SK-N-SH (cell line): ENCODE measurements at regions not wholly inside any gene's neighbourhood (a gene's known extent, or its start where the extent isn't known, plus 50 kb on each side); places are given as distances from the start of the nearest gene placed in this dataset.

Source experiments
- CTCF ChIA-PET: fragments of 300-600, 350-600 bp; formaldehyde crosslinking; extraction: SDS; loops from one replicate; lab custom pipeline; 2021; lab: Yijun Ruan, JAX
- POLR2A ChIA-PET: fragments of 350-600 bp; sonication (Branson Sonifier 250); formaldehyde crosslinking; extraction: SDS; loops from one replicate; lab custom pipeline; 2020; ENCODE audit warnings: antibody characterized with exemption, inconsistent platforms; lab: Yijun Ruan, JAX
- DNase-seq: peaks from one replicate; pipeline ENCODE4 v3.0.0; 2012
- H2AFZ ChIP-seq: fragments of 200-600 bp; sonication (generic); 2 replicates; pipeline ENCODE4 v1.8.1; 2016; ENCODE audit warnings: antibody characterized with exemption, mild to moderate bottlenecking, low read depth
- H3F3A ChIP-seq: fragments of 200-600 bp; sonication (generic); replicated peaks from 2 replicates; pipeline ENCODE3; 2016; ENCODE audit warnings: antibody characterized with exemption, mild to moderate bottlenecking; ENCODE audit not compliant: insufficient read depth
- H3K27ac ChIP-seq, 2 experiments: fragments of 200-500 bp in 1 of 2; fragments of 200-600 bp in 1 of 2; sonication (Bioruptor generic) in 1 of 2; sonication (generic), shearing (Covaris generic) in 1 of 2; 2 replicates each; pipeline versions ENCODE4 v1.5.1 to v1.6.1; 2014 to 2016; ENCODE audit warnings: low read depth in 2 of 2, inconsistent platforms in 1 of 2, low read length in 1 of 2, mild to moderate bottlenecking in 1 of 2, mixed read lengths in 1 of 2
- H3K27me3 ChIP-seq: fragments of 200-600 bp; sonication (generic), shearing (Covaris generic); 2 replicates; pipeline ENCODE4 v1.6.1; 2016; ENCODE audit warnings: mixed run types; ENCODE audit not compliant: insufficient read depth
- H3K36me3 ChIP-seq, 2 experiments: fragments of 200-500 bp in 1 of 2; fragments of 200-600 bp in 1 of 2; sonication (Bioruptor generic) in 1 of 2; sonication (generic) in 1 of 2; replicated peaks in 1 of 2; 2 replicates each; pipeline versions ENCODE3 to v1.5.1; 2014 to 2016; ENCODE audit warnings: low read length in 1 of 2, mild to moderate bottlenecking in 1 of 2; ENCODE audit not compliant: insufficient read depth in 2 of 2, control insufficient read depth in 1 of 2
- H3K4me1 ChIP-seq, 2 experiments: fragments of 200-500 bp in 1 of 2; fragments of 200-600 bp in 1 of 2; sonication (Bioruptor generic) in 1 of 2; sonication (generic), shearing (Covaris generic) in 1 of 2; 2 replicates each; pipeline versions ENCODE4 v1.5.1 to v1.6.1; 2014 to 2016; ENCODE audit warnings: low read depth in 1 of 2, low read length in 1 of 2, mixed run types in 1 of 2; ENCODE audit not compliant: insufficient read depth in 2 of 2, control insufficient read depth in 1 of 2
- H3K4me2 ChIP-seq: fragments of 200-600 bp; sonication (generic), shearing (Covaris generic); 2 replicates; pipeline ENCODE4 v1.6.1; 2017; ENCODE audit warnings: mixed run types
- H3K4me3 ChIP-seq, 2 experiments: fragments of 200-500 bp in 1 of 2; fragments of 200-600 bp in 1 of 2; sonication (Bioruptor generic) in 1 of 2; sonication (generic), shearing (Covaris generic) in 1 of 2; 2 replicates each; pipeline versions ENCODE4 v1.5.1 to v1.8.1; 2014 to 2016; ENCODE audit warnings: low read depth in 2 of 2, inconsistent platforms in 1 of 2, low read length in 1 of 2, mild to moderate bottlenecking in 1 of 2, mixed read lengths in 1 of 2, moderate library complexity in 1 of 2
- H3K79me2 ChIP-seq: fragments of 200-600 bp; sonication (generic); 2 replicates; pipeline ENCODE4 v1.8.1; 2017; ENCODE audit warnings: mild to moderate bottlenecking; ENCODE audit not compliant: insufficient read depth
- H3K9ac ChIP-seq: fragments of 200-600 bp; sonication (generic); 2 replicates; pipeline ENCODE4 v1.6.1; 2017; ENCODE audit warnings: mixed run types
- H3K9me2 ChIP-seq: fragments of 200-600 bp; sonication (generic); 2 replicates; pipeline ENCODE4 v1.6.1; 2017; ENCODE audit warnings: mixed run types
- H3K9me3 ChIP-seq: fragments of 200-600 bp; sonication (generic); 2 replicates; pipeline ENCODE4 v1.6.1; 2017; ENCODE audit warnings: mixed run types, mild to moderate bottlenecking, moderate library complexity
- H4K20me1 ChIP-seq: fragments of 200-600 bp; sonication (generic); 2 replicates; pipeline ENCODE4 v1.6.1; 2017; ENCODE audit warnings: mild to moderate bottlenecking, mixed run types; ENCODE audit not compliant: insufficient read depth
- FOXJ3 ChIP-seq: sonication (generic); formaldehyde crosslinking; IDR thresholded peaks from 2 replicates; pipeline ENCODE4 v1.5.1; 2020; ENCODE audit warnings: mild to moderate bottlenecking, missing genetic modification reagents
- FOXM1 ChIP-seq: IDR thresholded peaks from 2 replicates; pipeline ENCODE4 v1.4.0; 2012; ENCODE audit warnings: low read depth, mild to moderate bottlenecking
- GATA2 ChIP-seq: sonication (generic); formaldehyde crosslinking; IDR thresholded peaks from 2 replicates; pipeline ENCODE4 v1.5.0; 2020; ENCODE audit warnings: mild to moderate bottlenecking, missing genetic modification reagents
- IRF3 ChIP-seq: fragments of 150-350 bp; IDR thresholded peaks from 2 replicates; pipeline ENCODE4 v1.6.1; 2016; ENCODE audit warnings: mild to moderate bottlenecking, low read depth, low read length
- JUND ChIP-seq: IDR thresholded peaks from 2 replicates; pipeline ENCODE4 v1.4.0; 2012
- MAX ChIP-seq: IDR thresholded peaks from 2 replicates; pipeline ENCODE4 v1.4.0; 2012; ENCODE audit warnings: low read depth
- MXI1 ChIP-seq: IDR thresholded peaks from 2 replicates; pipeline ENCODE4 v1.6.1; 2012; ENCODE audit warnings: mild to moderate bottlenecking, low read depth, low read length, improper control_type of control experiment
- PBX3 ChIP-seq: IDR thresholded peaks from 2 replicates; pipeline ENCODE4; 2012
- POLR2AphosphoS5 ChIP-seq: IDR thresholded peaks from 2 replicates; pipeline ENCODE4 v1.6.1; 2012; ENCODE audit warnings: low read depth, low read length
- RCOR1 ChIP-seq: fragments of 150-350 bp; IDR thresholded peaks from 2 replicates; pipeline ENCODE4 v1.6.1; 2017; ENCODE audit warnings: antibody characterized with exemption, low read length
- RFX5 ChIP-seq: IDR thresholded peaks from 2 replicates; pipeline ENCODE4 v1.6.1; 2012; ENCODE audit warnings: mild to moderate bottlenecking, improper control_type of control experiment, low read length
- RXRA ChIP-seq: IDR thresholded peaks from 2 replicates; pipeline ENCODE4 v1.4.0; 2012; ENCODE audit warnings: low read depth, mild to moderate bottlenecking, borderline replicate concordance
- SIN3A ChIP-seq: IDR thresholded peaks from 2 replicates; pipeline ENCODE4 v1.6.1; 2012; ENCODE audit warnings: low read depth, mild to moderate bottlenecking, low read length, moderate library complexity, borderline replicate concordance
- SMC3 ChIP-seq: IDR thresholded peaks from 2 replicates; pipeline ENCODE4 v1.6.1; 2012; ENCODE audit warnings: low read depth, low read length, improper control_type of control experiment
- TAF1 ChIP-seq: IDR thresholded peaks from 2 replicates; pipeline ENCODE4 v1.6.1; 2012; ENCODE audit warnings: low read depth, mild to moderate bottlenecking, low read length, moderate library complexity, borderline replicate concordance
- TCF12 ChIP-seq: IDR thresholded peaks from 2 replicates; pipeline ENCODE4 v1.4.0; 2012
- TEAD4 ChIP-seq: IDR thresholded peaks from 2 replicates; pipeline ENCODE4 v1.4.0; 2012; ENCODE audit warnings: mild to moderate bottlenecking, borderline replicate concordance; ENCODE audit not compliant: insufficient read depth
- USF2 ChIP-seq: fragments of 150-350 bp; IDR thresholded peaks from 2 replicates; pipeline ENCODE4 v1.6.1; 2017; ENCODE audit warnings: antibody characterized with exemption, low read length, low read depth, borderline replicate concordance
- YY1 ChIP-seq: IDR thresholded peaks from 2 replicates; pipeline ENCODE4 v1.4.0; 2012; ENCODE audit warnings: low read depth, mild to moderate bottlenecking
- ZBTB33 ChIP-seq: IDR thresholded peaks from 2 replicates; pipeline ENCODE4 v1.4.0; 2012; ENCODE audit warnings: low read depth, borderline replicate concordance
- WGBS: methylation state at CpG from one replicate; pipeline ENCODE4 v1.1.6; 2017; ENCODE audit warnings: low lambda C conversion rate; 5-methylcytosine and 5-hydroxymethylcytosine counted together

DNA sequence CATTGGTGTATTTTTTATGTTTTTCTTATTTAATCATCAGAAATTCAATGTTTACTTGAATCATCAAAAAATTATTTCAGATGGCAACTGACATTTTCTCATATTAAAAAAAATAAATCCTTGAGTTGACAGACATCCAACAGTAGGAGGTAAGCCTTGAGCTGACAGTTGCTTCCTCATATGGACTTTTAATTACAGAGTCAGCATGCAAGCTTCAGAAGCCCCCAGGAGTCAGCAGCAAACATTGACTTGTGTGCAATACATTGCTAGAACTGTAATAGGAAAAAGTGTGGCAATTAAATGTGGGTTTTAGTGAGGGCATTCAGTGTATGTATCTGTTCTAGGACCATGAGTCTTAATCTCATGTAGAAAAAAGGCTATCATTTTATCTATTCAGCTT is 62.4 kb upstream of the TAS2R16 start (continued):
- no peak for TF ChIP-seq ZBTB33
- TF ChIP-seq TCF12: no peak
- TF ChIP-seq FOXM1: no peak
- no peak for TF ChIP-seq GATA2 (CRISPR knock-in tag)

DNA sequence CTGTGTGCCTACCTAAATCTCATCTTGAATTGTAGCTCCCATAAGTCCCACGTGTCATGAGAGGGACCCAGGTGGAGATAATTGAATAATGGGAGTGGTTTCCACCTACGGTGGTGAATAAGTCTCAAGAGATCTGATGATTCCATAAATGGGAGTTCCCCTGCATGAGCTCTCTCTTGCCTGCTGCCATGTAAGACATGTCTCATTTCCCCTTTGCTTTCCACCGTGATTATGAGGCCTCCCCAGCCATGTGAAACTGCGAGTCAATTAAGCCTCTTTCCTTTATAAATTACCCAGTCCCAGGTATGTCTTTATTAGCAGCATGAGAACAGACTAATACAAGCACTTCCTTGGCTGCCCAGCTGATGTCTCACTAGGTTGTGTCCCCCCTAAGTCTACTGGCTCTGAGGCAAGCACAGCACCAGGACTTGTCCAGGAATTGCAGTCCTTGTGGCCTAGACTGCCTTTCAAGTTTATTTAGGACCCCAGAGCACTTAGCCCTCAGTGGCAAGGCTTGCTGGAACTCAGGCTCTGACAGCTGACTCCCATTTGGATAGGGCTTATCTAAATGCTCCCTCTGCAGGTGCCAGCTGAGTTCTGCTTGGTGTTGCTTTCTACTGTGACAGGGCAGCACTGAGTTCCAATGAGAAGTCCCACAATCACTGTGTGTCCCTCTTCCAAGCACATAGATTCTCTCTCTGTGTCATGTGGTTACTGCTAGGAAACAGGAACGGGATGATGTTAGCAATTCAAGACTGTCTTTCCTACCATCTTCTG is 59.0 kb upstream of the TAS2R16 start:
- no peak overlapping the region for H3K27ac ChIP-seq
- POLR2A ChIA-PET: no interaction called here
- CTCF ChIA-PET: interaction anchor here (0.6 to 1.1 kb wide), 3 partner anchors 16 to 313 kb away, joined by 3 read pairs; no protein-coding TSS in a partner anchor

More for the DNA sequence above, 59.0 kb upstream of the TAS2R16 start:
- Histone ChIP-seq H3K9ac (no peak overlapping the region), H3K4me1 (no peaks in the 10 kb centered on the region), H2AFZ (no peak overlapping the region), H3K9me2 (no peaks in the 10 kb centered on the region), H3K36me3 (no peaks in the 10 kb centered on the region), H3K27me3 (no peaks in the 10 kb centered on the region), H4K20me1 (no peaks in the 10 kb centered on the region)
- 10% methylated on average over 5 of the region's 5 CpGs for WGBS
- TF ChIP-seq MAX: no peak
- TF ChIP-seq YY1: no peak
- no peak for TF ChIP-seq IRF3
- TF ChIP-seq SIN3A: no peak
- no peak for TF ChIP-seq JUND
- TF ChIP-seq TAF1: no peak
- TF ChIP-seq USF2: no peak
- no peak for TF ChIP-seq POLR2AphosphoS5
- TF ChIP-seq MXI1: no peak
- TF ChIP-seq RFX5: no peak
- TF ChIP-seq GATA2 (CRISPR knock-in tag): no peak
- TF ChIP-seq TEAD4: no peak
- no peak for TF ChIP-seq FOXM1
- no peak for TF ChIP-seq FOXJ3 (CRISPR knock-in tag)
- no peak for TF ChIP-seq PBX3
- no peak for TF ChIP-seq RCOR1
- TF ChIP-seq RXRA: no peak
- TF ChIP-seq SMC3: no peak
- TF ChIP-seq, all 33 proteins: peak for 0
- H3K4me3 ChIP-seq: no peak overlapping the region
- no peak for DNase-seq
- no peak overlapping the region for H3K4me2 ChIP-seq
- H3F3A ChIP-seq: no peaks in the 10 kb centered on the region
- H3K9me3 ChIP-seq: no peaks in the 10 kb centered on the region
- no peaks in the 10 kb centered on the region for H3K79me2 ChIP-seq
